Fibroblast of pulmonary artery (primary cell): ENCODE measurements at regions not wholly inside any gene's neighbourhood (a gene's known extent, or its start where the extent isn't known, plus 50 kb on each side); places are given as distances from the start of the nearest gene placed in this dataset.

Experiments used
- DNase-seq: peaks from one replicate; pipeline ENCODE4 v3.0.0-alpha.2; 2010; ENCODE audit warnings: low read depth
- H3K4me3 ChIP-seq: replicated peaks from 2 replicates; pipeline ENCODE4 v1.5.1; 2011; ENCODE audit warnings: low read depth, mild to moderate bottlenecking, control low read depth, low read length, moderate library complexity
- CTCF ChIP-seq: IDR thresholded peaks from 2 replicates; pipeline ENCODE4 v1.5.1; 2011; ENCODE audit warnings: mild to moderate bottlenecking, control low read depth, low read length, inconsistent platforms; ENCODE audit errors: missing control alignments

GRCh38 chr2:122203523-122203922 is 448.1 kb downstream of the TSN start:
- peak; percentile 90 for DNase-seq
- peak; percentile 24 for TF ChIP-seq CTCF
- no peak overlapping the region for H3K4me3 ChIP-seq

- H3K4me3 ChIP-seq = no peak overlapping the region
- peak; percentile 35 for DNase-seq
- TF ChIP-seq CTCF = no peak
These were observed 450.2 kb downstream of the TSN start for GRCh38 chr2:122205641-122206040.

GRCh38 chr2:122206101-122206500 is 450.6 kb downstream of the TSN start:
- DNase-seq = peak; percentile 26
- TF ChIP-seq CTCF = no peak

DNA sequence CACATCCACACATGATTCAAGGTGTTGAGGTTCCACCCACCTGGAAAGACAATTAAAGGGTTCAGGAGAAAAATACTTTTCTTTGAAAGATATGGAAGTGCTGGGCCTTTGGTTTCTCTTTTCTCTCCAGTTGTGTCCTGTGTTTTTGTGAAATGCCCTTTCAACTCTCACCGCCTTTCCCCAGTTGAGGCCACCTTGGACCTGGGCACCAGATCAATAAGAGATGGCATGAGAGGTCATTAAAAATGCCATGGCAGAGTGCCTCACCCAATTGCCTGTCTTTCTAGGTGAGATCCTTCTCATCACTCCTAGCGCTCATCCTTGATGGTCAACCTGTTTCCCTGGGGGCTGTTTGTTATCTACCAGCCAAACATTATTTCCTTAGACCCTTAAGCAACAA is 453.9 kb downstream of the TSN start:
- no peak for TF ChIP-seq CTCF
- DNase-seq = no peak
- H3K4me3 ChIP-seq = no peak overlapping the region

More at GRCh38 chr2:122206101-122206500, 450.6 kb downstream of the TSN start:
- no peak overlapping the region for H3K4me3 ChIP-seq

DNA sequence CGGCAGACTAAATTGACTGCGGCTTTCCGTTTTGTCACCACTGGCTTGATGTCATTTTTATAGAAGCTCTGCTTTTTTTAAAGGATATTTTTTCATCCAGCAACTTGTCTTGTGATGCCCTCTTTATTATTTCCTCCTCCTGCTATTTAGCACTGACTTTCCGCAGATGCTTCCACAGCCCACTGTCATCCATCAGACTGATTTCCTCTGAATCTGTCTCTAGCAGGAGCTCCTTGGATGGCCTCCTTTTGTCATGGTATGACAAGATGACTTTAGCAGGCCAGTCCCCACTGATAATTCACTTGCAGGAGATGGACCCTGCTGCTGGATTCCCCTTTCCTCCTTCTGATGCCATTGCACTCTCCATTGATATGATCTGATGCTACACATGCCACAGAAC is 454.6 kb downstream of the TSN start:
- no peak for TF ChIP-seq CTCF
- H3K4me3 ChIP-seq = no peak overlapping the region
- DNase-seq = no peak

- no peak for TF ChIP-seq CTCF
- DNase-seq = no peak
- no peak overlapping the region for H3K4me3 ChIP-seq
These were observed 455.7 kb downstream of the TSN start for GRCh38 chr2:122210898-122211856.
